AG04449 (cell line): ENCODE measurements at regions not wholly inside any gene's neighbourhood (a gene's known extent, or its start where the extent isn't known, plus 50 kb on each side); places are given as distances from the start of the nearest gene placed in this dataset.
"Not testable (repeated sequence)": the region's sequence is repeated elsewhere in the genome, so short reads cannot be mapped to it uniquely, and the experiment has no call there.

Experiments used
- CTCF ChIA-PET: fragments of 350-600 bp; formaldehyde crosslinking; extraction: SDS; loops from one replicate; lab custom pipeline; 2021; ENCODE audit warnings: antibody characterized with exemption; lab: Yijun Ruan, JAX
- POLR2A ChIA-PET: fragments of 400-600, 350-600 bp; formaldehyde crosslinking; extraction: SDS; loops from one replicate; lab custom pipeline; 2020; ENCODE audit warnings: antibody characterized with exemption, inconsistent platforms; lab: Yijun Ruan, JAX
- DNase-seq: peaks from one replicate; pipeline ENCODE4 v3.0.0-alpha.2; 2010; ENCODE audit warnings: low read depth, low spot score
- H3K4me3 ChIP-seq: 2 replicates; pipeline ENCODE4 v1.5.1; 2011; ENCODE audit warnings: low read depth, mild to moderate bottlenecking, control low read depth, low read length
- TF ChIP-seq, protein P1 (sequence below): IDR thresholded peaks from one replicate; pipeline ENCODE4 v1.5.1; 2011; ENCODE audit warnings: mild to moderate bottlenecking, moderate library complexity, low read length, control low read depth, inconsistent platforms; ENCODE audit not compliant: insufficient read depth; ENCODE audit errors: missing control alignments

DNA sequence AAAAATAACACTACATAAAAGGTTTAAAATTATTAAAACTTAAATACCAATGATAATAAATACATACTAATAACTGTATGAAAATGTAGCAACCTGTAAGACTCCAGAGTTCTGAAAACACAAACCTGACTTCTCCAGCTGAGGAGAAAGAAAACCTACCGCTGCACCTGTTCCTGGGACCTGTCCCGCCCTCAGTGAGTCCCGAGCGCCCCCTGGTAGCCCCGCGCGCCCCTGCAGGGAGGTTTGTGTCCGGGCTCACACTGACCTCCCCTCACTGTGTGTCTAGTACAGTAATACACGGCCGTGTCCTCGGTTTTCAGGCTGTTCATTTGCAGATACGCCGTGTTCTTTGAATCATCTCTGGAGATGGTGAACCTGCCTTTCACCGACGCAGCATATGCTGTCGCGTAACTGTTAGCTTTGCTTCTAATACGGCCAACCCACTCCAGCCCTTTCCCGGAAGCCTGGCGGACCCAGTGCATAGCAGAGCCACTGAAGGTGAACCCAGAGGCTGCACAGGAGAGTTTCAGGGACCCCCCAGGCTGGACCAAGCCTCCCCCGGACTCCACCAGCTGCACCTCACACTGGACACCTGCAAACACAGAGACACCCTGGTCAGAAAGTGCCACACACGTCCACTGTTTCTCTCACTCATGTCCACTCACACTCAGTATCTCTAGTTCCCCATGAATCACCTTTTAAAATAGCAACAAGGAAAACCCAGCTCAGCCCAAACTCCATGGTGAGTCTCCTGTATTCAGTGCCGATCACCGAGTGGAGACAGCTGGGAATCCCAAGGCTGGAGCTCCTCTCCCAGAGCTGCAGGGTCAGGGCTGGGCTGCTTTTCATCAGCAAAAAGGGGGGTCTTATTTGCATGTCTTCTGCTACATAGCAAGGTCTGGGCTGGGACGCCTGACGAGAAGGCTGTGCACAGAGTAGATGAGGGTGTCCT lies 1276.3 kb downstream of the TMEM121 start:
- TF ChIP-seq, protein P1, sequence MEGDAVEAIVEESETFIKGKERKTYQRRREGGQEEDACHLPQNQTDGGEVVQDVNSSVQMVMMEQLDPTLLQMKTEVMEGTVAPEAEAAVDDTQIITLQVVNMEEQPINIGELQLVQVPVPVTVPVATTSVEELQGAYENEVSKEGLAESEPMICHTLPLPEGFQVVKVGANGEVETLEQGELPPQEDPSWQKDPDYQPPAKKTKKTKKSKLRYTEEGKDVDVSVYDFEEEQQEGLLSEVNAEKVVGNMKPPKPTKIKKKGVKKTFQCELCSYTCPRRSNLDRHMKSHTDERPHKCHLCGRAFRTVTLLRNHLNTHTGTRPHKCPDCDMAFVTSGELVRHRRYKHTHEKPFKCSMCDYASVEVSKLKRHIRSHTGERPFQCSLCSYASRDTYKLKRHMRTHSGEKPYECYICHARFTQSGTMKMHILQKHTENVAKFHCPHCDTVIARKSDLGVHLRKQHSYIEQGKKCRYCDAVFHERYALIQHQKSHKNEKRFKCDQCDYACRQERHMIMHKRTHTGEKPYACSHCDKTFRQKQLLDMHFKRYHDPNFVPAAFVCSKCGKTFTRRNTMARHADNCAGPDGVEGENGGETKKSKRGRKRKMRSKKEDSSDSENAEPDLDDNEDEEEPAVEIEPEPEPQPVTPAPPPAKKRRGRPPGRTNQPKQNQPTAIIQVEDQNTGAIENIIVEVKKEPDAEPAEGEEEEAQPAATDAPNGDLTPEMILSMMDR: no peak
- POLR2A ChIA-PET: no interaction called here

DNA sequence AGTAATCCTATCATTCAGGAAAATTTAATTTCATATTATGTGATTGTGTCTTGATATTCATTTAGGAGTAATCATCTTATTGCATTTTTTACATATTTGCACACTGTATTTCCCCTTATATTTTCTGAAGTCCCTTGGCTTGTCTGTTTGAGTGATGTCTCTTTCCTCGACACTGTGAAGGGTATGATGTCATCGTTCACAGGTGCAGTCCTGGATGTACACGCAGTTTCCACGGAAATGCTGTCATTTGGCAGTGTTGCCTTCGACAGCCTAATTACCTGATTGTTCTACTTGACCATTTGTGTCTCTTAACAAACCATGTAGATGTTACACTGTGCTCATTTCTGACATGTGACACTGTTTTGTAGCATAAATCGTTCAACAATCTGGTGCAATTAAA lies 1277.0 kb downstream of the TMEM121 start:
- TF ChIP-seq, protein P1: no peak
- no peak overlapping the region for H3K4me3 ChIP-seq
- CTCF ChIA-PET: no interaction called here
- DNase-seq: no peak
- POLR2A ChIA-PET: no interaction called here

More for the DNA sequence above, 1276.3 kb downstream of the TMEM121 start:
- DNase-seq: no peak
- no peak overlapping the region for H3K4me3 ChIP-seq
- CTCF ChIA-PET: no interaction called here

DNA sequence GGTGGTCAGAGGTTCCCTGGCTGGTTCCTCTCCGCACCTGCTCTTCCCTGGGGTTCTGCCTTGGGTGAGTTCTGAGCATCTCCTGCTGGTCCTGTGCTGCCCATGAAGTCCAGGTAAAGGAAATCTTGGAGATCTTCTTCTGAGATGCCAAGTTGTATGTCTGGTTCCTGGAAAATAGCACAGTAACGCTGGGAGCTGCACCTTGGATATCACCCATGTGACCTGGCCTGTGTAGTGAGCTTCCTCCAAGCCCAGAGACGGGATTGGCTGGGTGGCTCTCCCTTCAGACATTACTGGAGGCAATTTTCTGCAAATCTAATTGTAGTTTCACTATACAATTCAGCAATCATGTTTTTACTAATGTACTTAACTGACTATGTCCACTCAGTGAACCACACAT lies 1281.1 kb downstream of the TMEM121 start:
- DNase-seq: no peak
- ChIA-PET CTCF (no interaction called here), POLR2A (no interaction called here)

DNA sequence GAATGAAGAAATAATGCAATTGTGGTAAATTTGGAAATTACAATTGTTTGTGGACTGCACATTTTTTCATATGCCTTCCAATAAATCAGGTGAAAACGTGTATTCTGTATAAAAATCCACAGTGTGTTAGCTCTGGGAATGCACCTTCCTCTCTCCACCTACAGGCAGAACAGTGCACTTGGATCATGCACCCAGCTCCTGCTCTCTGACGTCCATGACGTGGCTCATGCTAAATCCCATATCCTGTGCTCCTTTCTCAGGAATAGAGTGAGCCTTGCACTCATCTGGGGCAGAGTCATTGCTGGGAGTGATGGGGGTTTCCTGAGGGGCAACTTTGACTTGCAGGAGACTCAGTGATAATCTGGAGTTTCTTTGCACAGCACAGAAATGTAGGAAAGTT lies 1282.1 kb downstream of the TMEM121 start:
- no peak for DNase-seq
- ChIA-PET POLR2A (no interaction called here), CTCF (no interaction called here)
- no peak overlapping the region for H3K4me3 ChIP-seq
- TF ChIP-seq, protein P1: no peak

More for the DNA sequence above, 1281.1 kb downstream of the TMEM121 start:
- TF ChIP-seq, protein P1: no peak
- H3K4me3 ChIP-seq: no peak overlapping the region

DNA sequence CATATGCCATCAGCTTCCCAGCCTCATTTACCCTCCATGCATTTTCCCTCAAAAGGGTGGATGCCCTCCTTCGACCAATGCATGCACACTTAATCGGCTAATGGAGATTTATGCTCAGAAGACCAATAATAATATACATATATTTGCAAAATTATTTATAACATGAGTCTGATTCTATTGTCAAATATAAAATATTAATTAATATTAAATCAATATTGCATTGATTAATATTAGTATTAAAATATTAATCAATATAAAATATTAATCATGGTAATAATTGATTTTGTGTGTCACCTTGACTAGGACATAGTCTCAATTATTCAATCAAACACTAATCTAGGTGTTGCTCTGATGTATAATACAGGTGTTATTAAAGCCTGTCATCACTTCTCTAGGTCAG lies 1282.5 kb downstream of the TMEM121 start:
- CTCF ChIA-PET: no interaction called here
- POLR2A ChIA-PET: no interaction called here
- no peak for DNase-seq
- TF ChIP-seq, protein P1: no peak
- no peak overlapping the region for H3K4me3 ChIP-seq

DNA sequence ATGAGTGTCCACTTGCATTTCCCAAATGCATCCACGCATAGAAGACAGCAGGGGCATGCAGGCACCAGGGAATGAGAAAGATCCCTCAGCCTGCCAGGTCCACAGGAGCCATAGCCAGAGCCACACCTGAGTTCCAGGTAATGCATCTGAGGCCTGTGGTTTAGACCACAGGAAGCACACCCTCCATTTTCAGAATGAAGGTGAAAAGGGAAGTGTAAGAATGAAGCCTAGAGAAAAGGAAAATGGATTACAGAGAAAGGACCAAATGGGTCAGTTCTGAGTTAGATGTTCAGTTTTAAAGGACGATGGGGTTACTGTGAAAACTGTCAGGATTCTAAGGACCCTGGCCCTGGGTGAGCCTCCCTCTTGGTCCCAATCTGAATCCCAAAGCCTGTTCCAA lies 1283.2 kb downstream of the TMEM121 start:
- ChIA-PET CTCF (no interaction called here), POLR2A (no interaction called here)
- DNase-seq: no peak
- H3K4me3 ChIP-seq: no peak overlapping the region
- TF ChIP-seq, protein P1: no peak

DNA sequence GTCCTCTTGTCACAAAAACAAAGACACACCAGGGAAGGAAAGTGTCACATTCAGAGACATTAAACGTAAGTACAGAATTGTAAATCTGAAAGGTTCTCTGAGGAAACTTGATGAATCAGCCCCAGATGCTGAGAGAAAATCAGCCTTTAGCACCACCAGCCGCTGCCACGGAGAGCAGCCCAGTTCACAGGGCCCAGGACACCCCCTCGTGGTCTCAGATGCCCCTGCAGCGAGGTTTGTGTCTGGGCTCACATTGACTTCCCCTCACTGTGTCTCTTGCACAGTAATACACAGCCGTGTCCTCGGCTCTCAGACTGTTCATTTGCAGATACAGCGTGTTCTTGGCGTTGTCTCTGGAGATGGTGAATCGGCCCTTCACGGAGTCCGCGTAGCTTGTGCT lies 1283.8 kb downstream of the TMEM121 start:
- H3K4me3 ChIP-seq, POLR2A ChIA-PET, DNase-seq, CTCF ChIA-PET: not testable (repeated sequence)
